ENCODE measurements at regions not wholly inside any gene's neighbourhood (a gene's known extent, or its start where the extent isn't known, plus 50 kb on each side); places are given as distances from the start of the nearest gene placed in this dataset.

DNA sequence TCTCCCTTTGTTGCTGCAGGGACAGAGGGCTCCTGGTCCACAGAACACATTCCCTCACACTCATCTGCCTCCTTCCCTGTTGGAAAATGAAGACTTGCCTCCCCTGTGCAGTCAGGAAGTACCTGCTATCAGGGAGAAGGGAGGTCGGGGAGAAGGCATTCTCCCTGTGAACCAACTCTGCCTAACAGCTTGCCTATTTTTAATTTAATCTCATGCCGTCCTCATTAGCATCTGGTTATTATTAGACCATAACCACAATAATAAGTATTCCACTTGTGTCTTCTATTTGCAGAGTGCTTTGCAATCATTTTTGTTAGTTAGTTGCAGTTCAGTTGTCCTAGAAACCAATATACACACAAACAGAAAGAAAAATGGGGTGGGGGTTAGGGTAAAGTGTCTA lies 232.6 kb upstream of the SKOR2 start:
- DNase-seq (ENCODE audit: low read depth in 2 of 2) = no peak

DNA sequence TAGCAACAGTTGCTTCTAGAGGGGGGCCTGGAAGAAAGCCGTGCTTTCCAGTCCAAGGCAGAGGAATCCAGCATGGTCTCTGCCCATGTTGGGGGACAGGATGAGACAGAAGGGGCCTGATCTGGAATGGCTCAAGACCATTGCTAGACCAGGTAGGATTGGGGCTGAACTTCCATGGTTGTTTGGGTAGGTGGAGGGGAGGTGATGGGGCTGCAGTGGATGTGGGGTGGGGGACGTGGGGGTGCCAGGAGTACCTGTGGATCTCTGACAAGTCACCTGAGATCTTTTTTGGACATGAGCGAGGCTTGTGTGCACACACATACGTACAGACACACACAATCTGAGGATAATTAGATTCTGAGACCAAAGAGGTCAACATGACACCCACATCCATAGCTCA lies 228.7 kb upstream of the SKOR2 start:
- no peak for DNase-seq (ENCODE audit: low read depth in 2 of 2)

DNA sequence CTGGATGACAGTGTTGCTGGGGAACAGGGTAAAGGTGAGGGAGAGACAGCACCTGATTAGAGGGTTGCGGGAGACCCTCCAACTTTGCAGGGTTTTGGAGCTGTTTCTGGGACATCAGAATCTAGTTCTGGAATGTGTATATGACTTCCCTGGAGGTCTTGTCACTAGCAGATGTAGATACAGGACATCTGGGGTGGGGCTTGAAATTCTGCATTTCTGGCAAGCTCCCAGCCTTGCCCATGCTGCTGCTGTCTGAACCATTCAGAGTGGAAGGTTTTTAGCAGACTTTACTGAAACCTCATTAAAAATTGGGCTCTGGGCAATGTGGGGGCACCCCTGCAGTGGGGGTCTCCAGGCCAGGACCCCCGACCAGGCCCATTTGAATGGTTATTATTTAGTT lies 220.3 kb upstream of the SKOR2 start:
- no peak for DNase-seq (ENCODE audit: low read depth in 2 of 2)

DNA sequence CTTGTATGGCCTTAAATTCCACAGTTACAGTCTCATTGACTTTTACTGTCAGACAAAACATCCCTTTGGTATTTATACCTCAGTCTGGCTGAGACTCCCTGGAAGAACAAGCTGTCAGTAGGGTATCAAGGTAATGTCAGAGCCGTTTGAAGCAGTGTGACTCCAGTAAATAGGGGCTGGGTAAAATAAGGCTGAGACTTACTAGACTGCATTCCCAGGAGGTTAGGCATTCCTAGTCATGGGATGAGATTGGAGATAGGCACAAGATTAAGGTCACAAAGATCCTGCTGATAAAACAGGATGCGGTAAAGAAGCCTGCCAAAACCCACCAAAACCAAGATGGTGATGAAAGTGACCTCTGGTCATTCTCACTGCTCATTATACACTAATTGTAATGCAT lies 219.5 kb upstream of the SKOR2 start:
- no peak for DNase-seq (ENCODE audit: low read depth in 2 of 2)

DNA sequence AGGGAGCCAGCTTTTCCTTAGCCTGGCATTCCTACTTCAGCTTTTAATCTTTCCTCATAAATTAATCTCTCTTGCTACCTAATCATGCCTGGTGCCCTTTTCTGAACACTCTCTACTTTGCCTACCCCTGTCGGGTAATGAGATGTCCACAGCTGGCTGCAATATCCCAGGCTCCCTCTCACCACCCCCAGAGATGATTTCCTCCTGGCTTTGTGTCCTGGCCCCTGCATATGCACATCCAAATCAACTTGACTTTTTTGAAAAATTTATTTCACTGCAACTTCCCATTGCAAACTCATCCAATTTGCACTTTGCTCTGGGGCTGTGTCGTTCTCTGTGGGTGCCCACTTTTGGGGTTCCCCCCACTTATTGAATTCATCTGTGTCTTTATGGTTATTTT lies 218.1 kb upstream of the SKOR2 start:
- DNase-seq (ENCODE audit: low read depth in 2 of 2) = no peak

DNA sequence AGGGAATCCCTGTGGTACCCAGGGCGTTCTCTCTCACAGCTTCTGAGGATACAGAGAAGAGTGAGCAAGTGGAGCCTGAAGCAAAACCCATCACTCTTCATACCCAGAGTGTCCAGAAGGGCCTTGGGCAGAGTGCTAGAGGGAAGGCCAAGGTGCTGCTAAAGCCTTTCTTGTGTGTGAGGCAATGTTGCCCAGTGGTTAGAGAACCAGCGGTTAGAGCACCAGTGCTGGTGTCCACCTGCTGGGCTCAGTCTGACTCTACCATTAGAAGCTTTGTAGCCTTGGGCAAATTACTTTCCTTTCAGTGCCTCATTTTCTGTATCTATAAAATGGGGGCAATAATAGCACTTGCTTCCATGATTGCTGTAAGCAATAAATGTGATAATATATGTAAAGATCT lies 210.5 kb upstream of the SKOR2 start:
- no peak for DNase-seq (ENCODE audit: low read depth in 2 of 2)

DNA sequence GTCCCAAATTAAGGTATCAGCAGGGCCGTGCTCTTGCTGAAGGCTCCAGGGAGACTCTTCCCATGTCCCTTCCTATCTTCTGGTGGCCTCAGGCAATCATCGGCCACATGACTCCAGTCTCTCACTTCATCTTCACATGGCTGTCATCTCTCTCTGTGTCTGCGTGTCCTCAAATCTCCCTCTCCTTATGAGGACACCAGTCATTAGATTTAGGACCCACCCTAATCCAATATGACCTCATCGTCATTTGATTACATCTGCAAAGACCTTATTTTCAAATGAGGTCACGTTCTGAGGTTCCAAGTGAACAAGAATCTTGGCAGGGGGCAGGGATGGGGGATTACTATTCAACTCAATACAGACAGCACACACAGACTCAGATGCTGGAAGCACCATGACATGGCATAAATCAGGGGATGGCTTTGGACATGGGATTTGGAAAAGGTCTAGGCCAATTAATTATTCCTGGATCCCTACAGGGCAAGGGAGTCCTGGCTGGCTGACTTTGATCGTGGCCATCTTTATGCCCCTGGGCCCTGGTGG lies 210.0 kb upstream of the SKOR2 start:
- no peak for DNase-seq (ENCODE audit: low read depth in 2 of 2)

DNA sequence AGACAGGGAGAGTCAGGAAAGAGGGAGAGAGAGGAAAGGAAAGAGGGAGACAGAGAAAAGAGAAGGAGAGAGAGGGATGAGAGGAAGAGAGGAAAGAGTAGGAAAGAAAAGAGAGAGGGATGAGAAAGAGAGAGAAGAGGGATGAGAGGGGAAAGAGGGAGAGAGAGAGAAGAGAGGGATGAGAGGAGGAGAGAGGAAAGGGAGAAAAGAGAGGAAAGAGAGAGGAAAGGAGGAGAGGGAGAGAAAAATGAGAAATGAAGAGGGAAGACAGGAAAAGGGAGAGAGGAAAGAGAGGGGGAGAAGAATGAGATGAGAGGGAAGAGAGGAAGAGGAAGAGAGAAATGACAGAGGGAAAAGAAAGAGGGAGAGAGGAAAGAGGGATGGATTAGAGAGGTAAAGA lies 207.0 kb upstream of the SKOR2 start:
- no peak for DNase-seq (ENCODE audit: low read depth in 2 of 2)

DNA sequence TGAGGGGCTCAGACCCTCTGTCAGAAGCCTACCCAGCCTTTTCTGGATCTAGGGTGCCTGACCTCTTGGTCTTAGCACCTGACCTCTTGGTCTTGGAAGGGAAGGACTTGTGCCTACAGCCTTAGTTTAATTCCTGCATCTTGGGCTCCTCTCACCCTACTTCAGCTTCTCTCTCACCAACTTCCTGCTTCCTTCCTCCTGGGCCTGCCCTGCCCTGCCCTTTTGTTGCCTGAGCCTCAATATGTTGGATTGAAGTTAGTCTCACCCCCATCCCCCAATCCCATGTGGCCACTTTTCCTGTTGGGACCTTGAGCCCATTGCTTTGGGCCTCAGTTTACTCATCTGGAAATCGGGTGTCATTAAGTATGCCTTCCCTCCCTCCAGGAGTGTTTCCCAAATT lies 206.2 kb upstream of the SKOR2 start:
- DNase-seq (ENCODE audit: low read depth in 2 of 2) = no peak

DNA sequence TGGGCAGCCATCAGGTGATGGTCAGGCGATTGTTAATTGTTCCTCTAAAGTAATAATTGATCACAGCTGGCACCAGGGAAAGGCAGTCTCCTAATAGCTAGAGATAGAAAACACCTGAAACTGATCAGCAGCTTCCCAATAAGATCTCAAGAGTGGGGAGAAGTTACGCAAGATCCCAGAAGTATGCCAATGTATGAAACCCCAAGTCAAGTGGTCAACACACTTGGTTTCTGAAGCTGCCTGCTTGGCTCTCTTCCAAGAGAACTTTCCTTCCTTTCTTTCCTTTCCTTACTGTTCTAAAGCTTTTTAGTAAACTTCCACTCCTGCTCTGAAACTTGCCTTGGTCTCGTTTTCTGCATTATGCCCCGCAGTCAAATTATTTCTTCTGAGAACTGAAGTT lies 201.6 kb upstream of the SKOR2 start:
- no peak for DNase-seq (ENCODE audit: low read depth in 2 of 2)

DNA sequence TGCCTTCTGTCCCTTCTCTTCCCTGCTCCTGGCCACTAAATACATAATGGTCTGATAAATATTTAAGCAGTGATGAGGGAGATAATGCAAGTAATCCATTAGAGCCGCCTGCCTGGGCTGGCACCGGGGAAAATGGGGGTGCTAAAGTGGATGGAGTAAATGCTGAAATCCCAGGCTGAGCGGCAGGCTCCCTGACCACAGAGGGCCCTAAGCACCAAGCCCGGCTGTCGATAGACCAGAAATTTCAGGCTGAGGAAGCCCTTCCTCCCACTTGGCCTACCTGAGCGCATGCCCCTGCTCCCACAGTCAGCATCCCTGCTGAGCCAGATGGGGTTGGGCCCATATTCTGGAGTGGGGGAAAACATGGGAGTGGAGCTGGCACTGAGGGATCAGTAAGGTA lies 197.5 kb upstream of the SKOR2 start:
- no peak for DNase-seq (ENCODE audit: low read depth in 2 of 2)

DNA sequence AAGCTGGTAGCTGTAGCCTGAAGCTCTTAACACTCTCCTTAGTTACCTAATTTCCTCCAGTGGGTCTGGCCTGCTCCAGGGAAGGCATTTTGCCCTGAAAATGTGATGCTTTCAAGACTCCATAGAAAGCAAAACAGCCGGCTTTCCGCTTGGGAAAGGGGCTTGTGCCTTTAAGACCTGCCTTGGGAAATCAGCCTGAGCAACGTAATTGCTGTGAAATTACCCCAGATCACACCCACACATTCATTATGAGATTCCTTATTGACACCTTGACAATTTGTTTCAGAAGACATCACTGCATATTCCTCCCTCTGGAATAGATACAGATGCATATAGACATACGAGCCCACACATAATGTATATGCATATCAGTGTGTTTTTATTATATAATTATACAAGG lies 190.5 kb upstream of the SKOR2 start:
- DNase-seq (ENCODE audit: low read depth in 2 of 2) = no peak

DNA sequence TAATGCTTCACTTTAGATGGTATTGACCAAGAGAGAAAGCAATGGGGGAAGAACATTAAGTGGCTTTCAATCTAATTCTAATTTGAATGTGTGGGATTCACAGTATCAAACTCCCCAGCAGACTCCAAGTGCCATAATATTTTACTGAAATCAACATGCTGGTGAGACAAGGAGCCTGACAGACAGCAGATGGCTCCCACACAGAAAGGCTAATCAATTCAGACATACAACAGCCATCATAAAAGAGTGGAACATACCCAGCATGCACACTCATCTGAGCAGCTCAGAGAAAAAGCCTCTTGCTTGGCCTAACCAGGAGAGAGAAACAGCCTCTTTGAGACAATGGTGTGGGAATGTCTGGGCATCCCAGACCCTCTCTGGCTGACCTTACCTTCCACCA lies 186.5 kb upstream of the SKOR2 start:
- no peak for DNase-seq (ENCODE audit: low read depth in 2 of 2)

DNA sequence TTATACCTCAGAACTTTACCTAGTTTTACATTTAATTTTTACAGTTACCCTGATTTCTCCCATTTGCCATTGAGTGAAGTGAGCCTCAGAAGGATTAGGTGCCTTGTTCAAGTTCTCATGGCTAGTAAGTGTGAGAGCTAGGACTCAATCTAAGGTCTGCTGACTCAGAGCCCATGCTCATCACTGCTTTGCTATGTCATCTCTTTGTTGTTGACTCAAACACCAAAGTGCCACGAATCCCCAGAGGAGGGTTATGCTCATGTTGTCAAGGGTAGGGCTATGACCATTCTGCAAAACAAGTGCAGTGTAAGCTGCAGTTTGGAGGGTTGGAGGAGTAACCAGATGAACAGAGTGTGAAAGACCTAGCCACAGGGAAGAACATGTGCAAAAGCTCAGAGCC lies 185.4 kb upstream of the SKOR2 start:
- no peak for DNase-seq (ENCODE audit: low read depth in 2 of 2)

DNA sequence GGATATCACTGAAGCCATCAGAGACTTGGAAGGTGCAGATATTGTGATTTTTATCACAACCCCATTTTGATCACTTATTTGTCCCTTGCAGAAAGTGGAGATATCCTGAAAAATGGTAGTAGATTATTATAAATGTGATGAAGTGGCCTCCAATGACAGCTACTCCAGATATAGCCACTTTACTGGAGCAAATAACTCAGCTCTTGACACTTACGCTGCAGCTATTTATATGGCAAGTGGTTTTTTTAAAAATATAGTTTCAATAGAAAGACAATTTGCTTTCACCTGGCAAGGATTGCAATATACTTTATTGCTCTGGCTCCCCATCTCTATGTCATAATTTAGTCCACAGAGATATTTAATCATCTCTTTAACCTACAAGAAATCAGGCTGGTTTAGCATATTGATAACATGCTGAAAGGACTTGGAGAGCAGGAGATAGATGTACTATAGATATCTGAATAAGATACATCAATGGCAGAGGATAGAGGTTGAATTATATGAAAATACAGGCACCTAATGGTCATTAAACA lies 182.8 kb upstream of the SKOR2 start:
- DNase-seq (ENCODE audit: low read depth in 2 of 2) = no peak

DNA sequence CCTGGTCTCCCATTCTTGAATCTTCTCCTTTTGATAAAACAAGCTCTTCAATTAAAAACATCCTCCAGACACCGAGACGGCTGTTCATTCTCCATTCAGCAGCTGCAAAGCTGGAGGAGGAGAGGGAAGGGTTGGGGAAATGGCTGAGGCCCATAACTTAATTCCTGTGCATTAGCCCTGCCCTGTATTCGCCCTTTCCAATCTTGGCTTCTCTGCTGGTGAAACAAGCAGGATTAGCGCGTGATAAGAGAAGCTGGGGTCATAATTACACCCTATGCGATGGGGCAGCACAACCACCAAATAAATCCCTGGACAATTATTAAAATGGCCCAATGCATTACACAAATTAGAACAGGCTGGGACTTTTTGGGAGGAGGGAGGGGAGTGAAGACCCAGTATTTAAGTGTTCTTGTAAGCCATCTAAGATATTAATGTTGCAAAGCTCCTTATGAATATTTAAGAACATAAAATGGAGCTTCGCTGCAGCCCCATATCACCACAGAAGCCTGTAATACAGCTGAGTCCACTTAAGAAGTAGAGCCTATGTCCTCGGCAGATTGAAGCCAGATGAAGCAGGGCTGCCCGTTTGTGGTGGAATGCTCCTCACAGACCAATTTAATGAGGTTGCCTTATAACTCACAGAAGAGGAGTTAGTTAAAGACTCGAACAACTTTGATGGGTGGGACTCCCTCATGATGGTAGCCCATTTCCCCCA lies 176.6 kb upstream of the SKOR2 start:
- DNase-seq (ENCODE audit: low read depth in 2 of 2) = no peak

DNA sequence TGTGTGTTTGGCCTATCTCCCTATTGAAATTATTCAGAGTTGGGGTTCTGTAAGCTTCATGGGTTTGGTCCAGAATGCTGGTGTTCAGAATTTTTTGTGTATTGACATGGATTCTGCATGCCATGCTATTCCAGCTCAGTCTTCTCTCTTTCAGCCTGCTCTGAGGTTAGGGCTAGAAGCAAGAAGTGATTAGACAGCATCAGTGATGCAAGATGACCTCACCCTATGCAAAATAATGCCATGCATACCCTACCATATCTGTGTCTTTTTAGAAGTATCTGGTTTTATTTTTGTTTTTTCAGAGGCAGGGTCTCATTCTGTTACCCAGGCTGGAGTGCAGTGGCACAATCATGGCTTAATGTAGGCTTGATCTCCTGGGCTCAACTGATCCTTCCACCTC lies 175.6 kb upstream of the SKOR2 start:
- no peak for DNase-seq (ENCODE audit: low read depth in 2 of 2)

DNA sequence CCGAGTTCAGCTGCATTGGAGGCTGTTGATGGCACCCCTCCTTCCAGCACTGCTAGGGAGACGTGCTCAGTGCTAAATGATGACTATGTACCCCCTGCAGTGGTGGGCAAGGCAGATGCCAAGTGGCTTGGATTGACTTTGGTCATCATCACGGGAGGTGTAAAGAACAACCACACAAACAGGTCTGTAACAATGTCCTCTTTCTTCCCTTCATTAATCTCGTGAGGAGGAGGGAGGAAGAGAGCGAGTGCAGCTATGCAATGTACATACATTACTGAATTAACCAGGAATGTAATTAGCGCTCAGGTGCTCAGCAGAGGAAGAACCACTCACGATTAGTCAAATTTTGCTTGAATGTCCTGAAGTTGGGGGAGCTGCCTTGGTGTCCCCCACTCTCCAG lies 173.9 kb upstream of the SKOR2 start:
- no peak for DNase-seq (ENCODE audit: low read depth in 2 of 2)

DNA sequence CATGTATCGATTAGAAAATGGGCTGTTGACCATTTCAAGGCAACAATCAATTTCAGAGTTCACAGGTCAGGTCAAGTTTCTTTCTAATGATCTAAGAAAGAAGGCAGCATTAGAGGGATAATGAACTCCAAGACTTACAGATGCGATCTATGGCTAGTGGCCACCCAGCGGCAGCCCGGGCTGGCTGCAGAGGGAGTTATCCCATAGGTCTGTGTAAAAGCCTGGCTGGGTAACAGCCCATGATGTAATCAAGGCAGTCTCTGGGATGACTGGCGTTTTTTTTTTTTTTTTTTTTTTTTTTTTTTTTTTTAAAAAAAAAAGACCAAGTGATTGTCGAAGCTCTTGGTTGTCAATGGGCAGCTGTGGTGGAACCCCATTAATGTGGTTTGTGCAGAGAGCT lies 171.1 kb upstream of the SKOR2 start:
- no peak for DNase-seq (ENCODE audit: low read depth in 2 of 2)

DNA sequence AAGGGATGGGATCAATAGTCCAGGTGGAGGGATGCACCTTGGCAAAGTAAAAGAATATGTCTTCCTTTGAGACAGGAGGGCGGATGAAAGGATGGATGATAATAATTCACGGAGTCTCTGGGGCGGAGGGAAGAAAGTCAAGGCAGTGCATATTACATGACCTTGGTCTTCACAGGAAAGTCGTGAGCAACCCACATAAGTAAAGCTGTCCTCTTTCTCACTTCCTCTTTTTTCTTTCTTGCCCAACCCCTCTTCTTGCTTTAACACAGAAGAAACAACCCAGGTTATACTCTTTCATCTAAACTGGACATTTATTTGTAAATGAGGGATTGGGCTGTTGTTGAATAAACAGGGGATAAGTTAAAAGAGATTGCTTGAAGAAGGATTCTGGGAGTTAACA lies 168.7 kb upstream of the SKOR2 start:
- no peak for DNase-seq (ENCODE audit: low read depth in 2 of 2)

DNA sequence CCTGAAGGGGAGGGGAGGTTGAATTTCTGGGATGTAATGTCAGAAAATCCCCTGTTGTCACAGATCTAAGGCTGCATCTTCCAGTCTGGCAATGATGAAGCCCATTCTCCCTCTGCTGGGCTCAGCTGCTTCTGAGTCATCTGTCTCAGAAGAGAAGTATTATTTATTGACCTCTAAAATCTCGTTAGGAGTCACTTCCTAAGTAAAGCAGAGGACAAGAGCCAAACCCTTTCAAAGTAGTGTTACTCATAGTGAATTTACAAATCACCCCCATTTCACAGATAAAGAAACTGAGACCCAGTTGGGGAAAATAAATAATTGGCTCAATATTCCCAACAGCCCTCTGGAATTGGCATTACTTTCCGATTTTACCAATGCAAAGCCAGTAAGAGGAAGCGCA lies 167.3 kb upstream of the SKOR2 start:
- DNase-seq (ENCODE audit: low read depth in 2 of 2) = peak in 1 of 2 donors; percentile 60

DNA sequence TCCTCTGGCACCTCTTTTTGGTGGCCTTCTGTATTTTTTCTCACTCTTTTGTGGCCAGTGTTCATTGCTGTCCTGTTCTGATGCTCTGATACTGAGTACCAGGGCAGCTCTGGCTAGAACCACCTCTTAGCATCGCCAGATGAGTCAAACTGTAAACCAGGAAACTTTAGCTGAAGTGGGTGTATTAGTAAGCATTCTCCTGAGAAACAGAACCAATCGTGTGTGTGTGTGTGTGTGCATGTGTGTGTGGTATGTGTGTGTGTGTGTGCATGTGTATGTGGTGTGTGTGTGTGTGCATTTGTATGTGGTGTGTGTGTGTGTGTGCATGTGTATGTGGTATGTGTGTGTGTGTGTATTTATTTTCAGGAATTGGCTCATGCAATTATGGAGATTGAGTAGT lies 166.3 kb upstream of the SKOR2 start:
- DNase-seq (ENCODE audit: low read depth in 2 of 2) = peak in 1 of 2 donors; percentile 20

DNA sequence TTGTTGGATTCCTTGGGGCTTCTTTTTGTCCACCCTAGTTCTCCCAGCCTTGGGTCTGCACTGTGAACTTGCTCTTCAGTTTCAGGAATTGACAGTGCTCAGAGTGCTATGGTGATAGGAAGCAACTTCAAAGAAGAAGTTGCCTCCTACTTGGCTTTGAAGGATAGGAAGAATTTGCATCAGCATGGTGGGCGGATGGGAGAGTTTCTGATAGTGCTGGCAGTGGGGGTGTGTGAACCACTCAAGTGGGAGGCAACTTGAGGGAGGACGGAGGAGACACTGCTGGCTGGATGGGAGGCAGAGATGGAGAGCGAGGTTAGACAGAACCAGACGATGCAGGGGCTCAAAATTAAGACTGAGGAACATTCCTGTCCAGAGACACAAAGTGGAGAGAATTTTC lies 164.4 kb upstream of the SKOR2 start:
- no peak for DNase-seq (ENCODE audit: low read depth in 2 of 2)

DNA sequence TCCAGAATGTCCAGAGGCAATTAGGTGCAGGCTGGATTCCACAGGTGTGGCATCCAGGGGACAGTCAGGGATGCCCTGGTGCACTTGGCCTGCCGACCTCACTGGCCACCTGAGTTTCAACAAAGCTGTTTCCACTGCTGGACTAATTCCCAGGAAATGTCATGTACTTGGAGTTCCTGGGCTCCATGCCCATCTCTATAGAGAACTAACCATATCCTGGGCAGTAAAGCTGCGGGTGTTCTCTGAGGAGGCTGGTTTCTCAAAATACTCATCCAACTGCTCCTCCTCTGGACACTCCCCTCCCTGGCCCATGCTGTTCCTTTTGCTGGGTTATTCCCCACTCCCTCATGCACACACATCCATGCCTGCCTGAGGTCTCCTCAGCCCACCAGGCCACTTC lies 161.9 kb upstream of the SKOR2 start:
- no peak for DNase-seq (ENCODE audit: low read depth in 2 of 2)
